GM11168 (cell line): ENCODE measurements at regions not wholly inside any gene's neighbourhood (a gene's known extent, or its start where the extent isn't known, plus 50 kb on each side); places are given as distances from the start of the nearest gene placed in this dataset.
"Not testable (repeated sequence)": the region's sequence is repeated elsewhere in the genome, so short reads cannot be mapped to it uniquely, and the experiment has no call there.

Experiments used
- in situ Hi-C: fragments of 300-500 bp; cut with MboI; formaldehyde crosslinking; loops from one replicate; pipeline ENCODE4 v1.12.0; 2022; ENCODE audit warnings: low sequenced_read_pairs; ENCODE audit not compliant: unreplicated experiment

GRCh38 chr12:58656254-58657009 lies 263.9 kb downstream of the LRIG3 start:
- in situ Hi-C loops, result no loop called here

GRCh38 chr12:58657190-58657589 lies 263.1 kb downstream of the LRIG3 start:
- in situ Hi-C loops, result no loop called here

GRCh38 chr12:58665375-58665774 lies 254.9 kb downstream of the LRIG3 start:
- in situ Hi-C loops, result no loop called here

- in situ Hi-C loops, result no loop called here
These were observed 252.1 kb downstream of the LRIG3 start for GRCh38 chr12:58668233-58668632.

- in situ Hi-C loops, result no loop called here
These were observed 251.4 kb downstream of the LRIG3 start for GRCh38 chr12:58668871-58669270.

GRCh38 chr12:58670623-58671022 lies 249.7 kb downstream of the LRIG3 start:
- in situ Hi-C loops, result no loop called here

- in situ Hi-C loops, result no loop called here
These were observed 249.1 kb downstream of the LRIG3 start for GRCh38 chr12:58671196-58671595.

GRCh38 chr12:58673021-58673420 lies 247.3 kb downstream of the LRIG3 start:
- in situ Hi-C loops, result no loop called here

GRCh38 chr12:58677833-58678232 lies 242.5 kb downstream of the LRIG3 start:
- in situ Hi-C loops, result not testable (repeated sequence)

GRCh38 chr12:58678753-58679152 lies 241.6 kb downstream of the LRIG3 start:
- in situ Hi-C loops, result no loop called here

GRCh38 chr12:58681730-58682129 lies 238.6 kb downstream of the LRIG3 start:
- in situ Hi-C loops, result no loop called here

- in situ Hi-C loops, result no loop called here
These were observed 225.0 kb downstream of the LRIG3 start for GRCh38 chr12:58695263-58695662.

- in situ Hi-C loops, result no loop called here
These were observed 218.8 kb downstream of the LRIG3 start for GRCh38 chr12:58701536-58701935.

- in situ Hi-C loops, result no loop called here
These were observed 216.4 kb downstream of the LRIG3 start for GRCh38 chr12:58703866-58704265.

GRCh38 chr12:58704770-58705169 lies 215.5 kb downstream of the LRIG3 start:
- in situ Hi-C loops, result not testable (repeated sequence)

- in situ Hi-C loops, result no loop called here
These were observed 209.4 kb downstream of the LRIG3 start for GRCh38 chr12:58710901-58711300.

GRCh38 chr12:58711974-58712373 lies 208.3 kb downstream of the LRIG3 start:
- in situ Hi-C loops, result no loop called here

GRCh38 chr12:58712976-58713375 lies 207.3 kb downstream of the LRIG3 start:
- in situ Hi-C loops, result no loop called here

GRCh38 chr12:58719161-58719560 lies 201.1 kb downstream of the LRIG3 start:
- in situ Hi-C loops, result no loop called here

- in situ Hi-C loops, result no loop called here
These were observed 199.9 kb downstream of the LRIG3 start for GRCh38 chr12:58720421-58720820.

- in situ Hi-C loops, result no loop called here
These were observed 194.8 kb downstream of the LRIG3 start for GRCh38 chr12:58725400-58726105.

- in situ Hi-C loops, result no loop called here
These were observed 192.8 kb downstream of the LRIG3 start for GRCh38 chr12:58727521-58727920.
